NOMO-1 treated with dmso at 0.1 percent for 144 hours (cell line): ENCODE measurements at regions not wholly inside any gene's neighbourhood (a gene's known extent, or its start where the extent isn't known, plus 50 kb on each side); places are given as distances from the start of the nearest gene placed in this dataset.

Experiments
- DNase-seq: peaks from one replicate; lab custom pipeline; 2025; ENCODE audit not compliant: unreplicated experiment; lab: John Stamatoyannopoulos, UW

DNA sequence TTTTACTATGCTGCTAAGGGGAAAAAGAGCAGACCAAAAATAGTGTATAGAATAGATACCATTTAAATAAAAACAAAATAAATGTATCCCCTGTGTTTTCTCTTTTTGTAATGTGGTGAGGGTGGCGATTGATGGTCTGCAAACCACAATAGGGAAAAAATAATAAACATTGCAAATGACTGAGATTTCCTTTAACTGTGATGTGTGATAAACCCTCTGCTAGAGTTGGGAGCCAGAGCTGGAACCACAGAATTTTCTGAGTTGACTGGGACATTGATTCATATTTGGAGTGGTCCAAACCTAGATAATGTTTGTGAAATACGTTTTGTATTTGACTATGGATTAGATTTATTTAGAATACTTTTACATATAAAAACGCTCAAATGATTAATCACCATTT lies 70.6 kb upstream of the PTGFR start:
- no peak for DNase-seq

DNA sequence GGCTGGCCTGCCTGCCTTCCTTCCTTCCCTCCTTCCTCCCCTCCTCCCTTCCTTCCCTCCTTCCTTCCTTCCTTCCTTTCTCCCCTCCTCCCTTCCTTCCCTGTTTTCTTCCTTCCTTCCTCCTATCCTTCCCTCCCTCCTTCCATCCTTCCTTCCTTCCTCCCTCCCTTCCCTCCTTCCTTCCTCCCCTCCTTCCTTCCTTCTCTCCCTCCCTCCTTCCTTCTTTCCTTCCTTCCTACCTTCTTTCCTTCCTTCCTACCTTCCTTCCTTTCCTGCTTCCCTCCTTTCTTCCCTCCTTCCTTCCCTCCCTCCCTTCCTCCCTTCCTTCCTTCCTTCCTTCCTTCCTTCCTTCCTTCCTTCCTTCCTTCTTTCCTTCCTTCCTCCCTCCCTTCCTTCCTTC lies 70.1 kb upstream of the PTGFR start:
- DNase-seq, result no peak

DNA sequence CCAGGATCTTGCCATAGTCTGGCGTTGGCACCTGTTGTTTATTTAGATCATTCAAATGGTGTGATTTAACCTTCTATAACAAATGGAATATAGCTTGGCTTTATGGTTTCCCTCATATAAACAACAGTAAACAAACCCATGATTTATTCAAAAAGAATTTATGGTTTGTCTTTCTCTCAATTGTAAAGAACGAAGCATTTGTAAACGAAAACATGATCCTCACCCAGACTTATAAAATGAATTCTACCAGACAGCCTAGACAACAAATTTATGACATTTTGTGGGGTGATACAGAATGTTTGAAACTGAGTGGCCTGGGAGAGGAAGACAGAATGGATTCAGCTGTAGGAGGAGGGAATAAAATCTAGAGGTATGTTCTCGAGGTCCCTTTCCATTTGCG lies 66.1 kb upstream of the PTGFR start:
- no peak for DNase-seq

- no peak for DNase-seq
These were observed 64.4 kb upstream of the PTGFR start for GRCh38 chr1:78426408-78426807.

GRCh38 chr1:78427506-78427905 lies 63.3 kb upstream of the PTGFR start:
- DNase-seq, result peak; percentile 10

DNA sequence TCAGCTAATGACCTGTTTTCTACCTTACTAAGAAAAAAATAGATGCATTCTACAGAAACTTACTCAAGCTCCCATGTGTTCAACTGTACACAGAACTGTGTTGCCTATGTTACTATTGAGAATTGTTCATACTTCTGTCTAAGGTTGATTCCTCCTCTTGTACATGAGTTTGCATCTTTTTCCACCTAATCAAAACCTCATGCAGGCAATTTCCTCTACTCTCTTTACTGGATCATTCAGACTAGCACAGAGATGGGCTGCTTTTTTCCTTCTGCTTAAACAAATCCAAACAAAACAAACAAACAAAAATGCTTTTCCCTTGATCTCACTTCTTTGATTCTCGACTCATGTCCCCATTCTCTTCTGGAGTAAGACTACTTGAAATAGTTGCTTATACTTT lies 58.8 kb upstream of the PTGFR start:
- no peak for DNase-seq

GRCh38 chr1:78434351-78434750 lies 56.4 kb upstream of the PTGFR start:
- no peak for DNase-seq

- DNase-seq, result no peak
These were observed 53.8 kb upstream of the PTGFR start for GRCh38 chr1:78436961-78437360.

GRCh38 chr1:78437396-78437795 lies 53.4 kb upstream of the PTGFR start:
- DNase-seq, result no peak

DNA sequence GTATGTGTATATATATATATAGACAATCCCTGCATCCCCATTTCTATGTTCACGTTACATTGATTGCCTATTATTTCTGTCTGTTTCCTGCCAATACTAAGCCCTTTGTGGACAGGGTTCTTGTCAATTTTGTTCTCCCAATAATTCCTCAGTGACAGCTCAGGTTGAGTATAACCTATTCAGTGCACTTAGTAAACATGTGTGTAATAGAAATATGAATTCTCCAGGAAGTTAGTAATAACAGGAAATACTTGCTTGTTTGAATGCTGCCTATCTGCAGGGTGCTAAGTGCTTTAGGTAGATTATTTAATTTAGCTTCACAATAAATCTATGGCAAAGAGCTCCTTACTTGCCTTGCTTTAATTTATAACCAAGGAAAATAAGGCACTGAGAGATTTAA lies 52.8 kb upstream of the PTGFR start:
- DNase-seq, result no peak

GRCh38 chr1:78440381-78440793 lies 50.4 kb upstream of the PTGFR start:
- no peak for DNase-seq
